HG02642 (cell line): ENCODE measurements at regions not wholly inside any gene's neighbourhood (a gene's known extent, or its start where the extent isn't known, plus 50 kb on each side); places are given as distances from the start of the nearest gene placed in this dataset.
"Not testable (repeated sequence)": the region's sequence is repeated elsewhere in the genome, so short reads cannot be mapped to it uniquely, and the experiment has no call there.

Experiments
- ATAC-seq: cut with Tn5 transposase; IDR thresholded peaks from one replicate; pipeline ENCODE4 v1.9.1; 2021; ENCODE audit warnings: mild to moderate bottlenecking; ENCODE audit not compliant: unreplicated experiment, poor library complexity

DNA sequence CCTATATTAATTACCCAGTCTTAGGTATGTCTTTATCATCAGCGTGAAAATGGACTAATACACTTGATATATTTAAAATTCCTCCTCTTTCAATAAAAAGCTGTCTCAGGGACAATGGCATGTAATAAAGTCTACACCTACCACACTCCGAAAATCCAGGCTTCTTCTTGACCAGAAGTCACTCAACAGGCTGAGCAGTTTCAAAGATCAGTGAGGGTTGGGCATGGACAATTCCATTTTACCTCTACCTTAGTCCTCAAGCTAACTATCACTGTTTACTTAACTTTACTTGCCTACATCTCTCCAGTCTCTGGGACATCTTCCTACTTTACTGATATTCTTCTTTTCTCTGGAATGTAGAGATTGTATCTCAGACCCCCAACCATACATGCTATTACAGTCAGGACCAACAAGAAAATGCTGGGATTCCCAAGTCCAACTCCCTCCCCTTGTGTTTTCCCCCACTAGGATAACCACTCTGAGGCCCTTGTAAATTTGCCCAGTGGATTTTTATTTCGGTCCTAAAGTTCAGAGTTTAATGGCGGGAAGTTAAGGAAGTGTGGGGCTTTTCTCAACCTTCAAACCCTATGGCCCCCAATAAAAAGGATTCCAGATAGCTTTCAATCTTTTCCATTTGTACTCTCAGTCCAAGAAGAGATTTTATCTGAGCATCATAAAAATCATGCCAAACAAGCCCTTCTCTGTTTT is 137.1 kb upstream of the TSC22D2 start:
- ATAC-seq = no peak

- not testable (repeated sequence) for ATAC-seq
These were observed 137.7 kb upstream of the TSC22D2 start for GRCh38 chr3:150270444-150270843.

- ATAC-seq = no peak
These were observed 138.6 kb upstream of the TSC22D2 start for GRCh38 chr3:150269526-150269925.

GRCh38 chr3:150268426-150269391 is 139.4 kb upstream of the TSC22D2 start:
- no peak for ATAC-seq

DNA sequence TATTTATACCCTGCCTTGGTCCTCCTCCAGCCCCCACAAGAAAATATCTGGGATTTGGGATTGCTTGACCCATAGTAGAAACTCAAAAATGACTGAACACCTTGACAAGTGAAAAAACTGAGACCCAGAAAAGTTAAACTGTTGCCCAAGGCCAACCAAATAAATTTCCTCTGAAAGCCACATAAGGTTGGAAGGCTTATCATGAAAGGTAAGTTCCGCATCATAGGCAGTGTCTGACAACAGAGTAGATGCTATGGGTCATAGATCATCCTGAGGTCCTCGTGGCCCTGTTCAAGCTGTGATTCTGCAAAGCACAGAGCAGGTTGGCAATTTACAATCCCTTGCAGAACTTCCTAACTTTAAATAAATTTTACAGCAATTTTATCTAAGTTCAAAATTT is 140.8 kb upstream of the TSC22D2 start:
- no peak for ATAC-seq

- no peak for ATAC-seq
These were observed 142.8 kb upstream of the TSC22D2 start for GRCh38 chr3:150265305-150265704.

GRCh38 chr3:150264561-150265279 is 143.4 kb upstream of the TSC22D2 start:
- ATAC-seq = no peak

- ATAC-seq = no peak
These were observed 146.1 kb upstream of the TSC22D2 start for GRCh38 chr3:150261958-150262357.

DNA sequence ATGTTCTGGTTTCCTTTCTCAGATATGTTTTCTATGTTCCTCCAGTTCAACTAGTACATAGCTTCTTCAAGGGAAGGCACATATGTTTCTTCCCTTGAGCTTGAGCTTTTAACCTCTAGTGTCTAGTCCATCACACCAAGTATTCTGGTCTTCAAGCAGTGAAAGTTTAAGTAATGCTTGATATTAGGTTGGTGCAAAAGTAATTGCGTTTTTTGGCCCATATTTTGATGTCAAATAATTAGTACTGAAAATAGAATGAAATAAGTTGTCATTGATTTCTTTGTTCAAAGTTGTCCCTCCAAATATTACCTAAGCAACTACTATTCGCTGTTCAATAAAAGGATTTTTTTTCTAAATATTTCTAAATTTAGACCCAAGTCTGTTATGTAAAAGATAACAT is 146.7 kb upstream of the TSC22D2 start:
- no peak for ATAC-seq

- no peak for ATAC-seq
These were observed 147.7 kb upstream of the TSC22D2 start for GRCh38 chr3:150260398-150260710.

GRCh38 chr3:150259526-150260397 is 148.3 kb upstream of the TSC22D2 start:
- no peak for ATAC-seq

DNA sequence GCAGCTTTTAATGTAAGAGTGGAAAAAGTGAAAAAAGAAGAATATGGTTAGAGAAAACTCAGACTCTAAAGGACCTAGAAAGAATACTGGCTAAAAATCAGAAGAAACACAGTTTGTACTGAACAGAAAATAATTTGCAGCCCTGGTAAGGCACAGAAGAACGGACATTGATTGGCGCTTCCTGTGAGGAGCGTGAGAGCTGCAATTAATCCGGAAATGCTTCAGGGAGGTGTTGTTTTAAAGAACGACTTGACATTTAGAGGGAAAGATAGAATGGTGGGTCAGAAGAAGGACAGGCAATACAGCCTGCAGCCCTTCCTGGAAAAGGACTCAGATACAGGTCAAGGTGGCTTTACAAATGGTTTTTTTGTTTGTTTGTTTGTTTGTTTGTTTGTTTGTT is 151.3 kb upstream of the TSC22D2 start:
- ATAC-seq = no peak

- no peak for ATAC-seq
These were observed 151.8 kb upstream of the TSC22D2 start for GRCh38 chr3:150256318-150256717.

DNA sequence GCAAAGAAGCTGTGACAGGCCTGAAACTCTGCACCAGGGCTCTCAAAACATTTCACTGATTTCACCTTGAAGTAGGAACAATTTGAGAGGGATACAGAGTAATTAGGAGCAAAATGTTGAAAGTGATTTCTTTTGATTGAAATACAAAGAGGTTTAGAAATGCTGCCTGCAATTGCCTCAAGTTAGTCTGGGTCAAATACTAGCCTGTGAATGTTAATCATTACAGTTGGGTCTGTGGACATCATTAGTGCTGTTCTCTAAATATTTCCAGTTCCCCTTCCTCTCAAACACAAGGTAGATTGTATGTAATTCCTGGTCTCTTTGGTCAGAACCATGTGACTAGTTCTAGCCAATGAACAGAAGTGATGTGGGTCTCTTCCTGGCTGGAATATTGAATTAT is 152.3 kb upstream of the TSC22D2 start:
- ATAC-seq = no peak

- ATAC-seq = no peak
These were observed 152.7 kb upstream of the TSC22D2 start for GRCh38 chr3:150255413-150255812.

DNA sequence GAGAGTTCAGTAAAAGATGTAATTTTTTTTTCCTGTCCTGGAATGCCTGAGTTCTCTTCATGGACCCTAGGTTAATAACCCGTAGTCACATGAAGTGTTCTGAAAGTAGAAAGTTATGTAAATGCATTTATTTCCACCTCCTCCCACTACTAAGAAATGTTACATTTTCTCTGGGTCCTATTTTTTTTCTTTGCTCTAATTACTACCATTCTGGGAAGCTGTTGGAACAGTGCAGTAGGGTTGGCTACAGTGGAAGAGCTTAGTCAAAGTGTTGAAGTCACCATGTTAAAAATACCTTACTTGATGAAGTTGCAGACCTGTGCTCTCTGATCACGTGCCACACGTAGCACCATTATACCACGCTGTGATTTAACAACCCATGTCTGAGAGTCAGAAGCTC is 153.8 kb upstream of the TSC22D2 start:
- no peak for ATAC-seq

DNA sequence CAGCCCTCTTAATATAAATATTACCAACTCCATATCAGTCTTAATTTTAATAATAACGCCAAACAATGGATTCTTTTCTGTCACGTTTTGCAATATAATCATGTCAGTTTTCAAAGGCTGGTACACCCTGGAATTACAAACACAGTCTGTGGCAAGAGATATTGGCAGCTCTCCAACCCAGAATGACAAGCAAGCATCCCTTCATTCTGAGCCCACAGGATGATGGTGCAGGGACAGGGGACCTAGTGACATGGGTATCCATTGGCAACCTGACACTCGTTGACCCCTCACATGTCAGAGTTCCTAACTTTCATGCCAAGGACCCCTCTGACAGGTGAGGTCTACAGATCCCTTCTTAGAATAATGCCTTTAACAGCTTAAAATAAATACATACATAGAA is 154.5 kb upstream of the TSC22D2 start:
- no peak for ATAC-seq

- ATAC-seq = no peak
These were observed 155.6 kb upstream of the TSC22D2 start for GRCh38 chr3:150252462-150252861.

DNA sequence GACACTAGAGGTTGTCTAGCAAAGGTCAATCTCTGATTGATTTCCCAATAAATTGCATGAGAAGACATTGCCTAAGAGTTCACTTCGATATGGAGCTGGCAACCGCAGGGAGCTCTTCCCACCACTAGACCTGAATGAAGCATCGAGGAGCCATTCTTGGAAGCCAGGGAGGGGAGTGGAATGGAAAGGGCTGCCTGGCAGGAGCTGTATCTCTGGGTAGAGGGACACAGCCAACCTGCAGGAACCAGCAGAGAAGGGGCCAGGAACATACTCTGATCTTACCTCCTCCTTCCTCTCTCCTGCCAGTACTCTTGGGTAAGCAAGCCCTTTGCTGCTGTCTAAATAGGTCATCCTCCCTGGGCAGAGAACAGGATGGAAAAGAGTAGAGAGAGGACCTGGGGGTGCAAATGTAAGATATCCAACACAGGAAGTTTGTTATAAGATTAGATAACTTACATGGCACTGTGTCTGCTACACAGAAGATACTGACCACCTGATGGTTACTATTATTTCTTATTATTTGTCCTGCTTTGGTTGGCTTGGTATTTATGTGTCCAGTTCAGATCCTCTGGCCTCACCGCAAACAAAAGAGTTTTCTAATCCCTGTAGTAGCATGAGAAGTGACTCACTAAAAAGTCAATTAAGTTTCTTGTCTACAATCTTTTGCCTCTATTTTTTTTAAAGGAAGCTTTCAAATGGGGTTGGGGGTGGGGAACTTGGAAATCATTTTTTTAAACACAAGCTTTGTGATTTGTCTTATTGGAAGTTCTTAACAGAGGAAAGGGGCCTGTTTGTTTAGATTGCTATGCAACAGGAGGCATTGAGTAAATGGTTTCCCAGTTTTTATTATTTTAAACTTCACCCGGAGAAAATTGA is 156.7 kb upstream of the TSC22D2 start:
- no peak for ATAC-seq
